T-helper 17 cell (primary cell): ENCODE measurements at regions not wholly inside any gene's neighbourhood (a gene's known extent, or its start where the extent isn't known, plus 50 kb on each side); places are given as distances from the start of the nearest gene placed in this dataset.
A peak's percentile ranks its signal among the peaks of the same experiment; 100 is the strongest.
"Not testable (repeated sequence)": the region's sequence is repeated elsewhere in the genome, so short reads cannot be mapped to it uniquely, and the experiment has no call there.

ENCODE experiments used
- ATAC-seq: fragments of 150-1000 bp; cut with Tn5 transposase; 2 replicates; pipeline ENCODE4 v1.10.0; 2021; ENCODE audit warnings: mild to moderate bottlenecking, moderate library complexity
- DNase-seq, 3 donors: peaks; one replicate each; pipeline versions ENCODE4 v3.0.0 to v3.0.0-alpha.2; 2020 to 2021
- H3K9me3 ChIP-seq: one replicate; pipeline ENCODE4 v1.7.0; 2013; ENCODE audit warnings: low read length, mild to moderate bottlenecking; ENCODE audit not compliant: control insufficient read depth, poor library complexity, severe bottlenecking
- H3K27ac Mint-ChIP-seq: one replicate; pipeline ENCODE4 v1.8.0; 2022; ENCODE audit warnings: mild to moderate bottlenecking, moderate library complexity, mixed read lengths
- H3K27me3 Mint-ChIP-seq: one replicate; pipeline ENCODE4 v1.8.0; 2022; ENCODE audit warnings: mixed read lengths
- H3K36me3 Mint-ChIP-seq: one replicate; pipeline ENCODE4 v1.8.0; 2022; ENCODE audit warnings: low read depth, mixed read lengths
- H3K4me1 Mint-ChIP-seq: one replicate; pipeline ENCODE4 v1.8.0; 2022; ENCODE audit warnings: mild to moderate bottlenecking, mixed read lengths
- H3K4me3 Mint-ChIP-seq: one replicate; pipeline ENCODE4 v1.8.0; 2022; ENCODE audit warnings: mild to moderate bottlenecking, moderate library complexity, mixed read lengths

- no peak for ATAC-seq
- Mint-ChIP-seq H3K36me3 (no peaks in the 10 kb centered on the region), H3K4me3 (no peak overlapping the region)
Measured at GRCh38 chr18:28334516-28334915, 157.6 kb upstream of the CDH2 start.

GRCh38 chr18:28332071-28332470, 155.1 kb upstream of the CDH2 start:
- Mint-ChIP-seq H3K27ac (no peak overlapping the region), H3K4me3 (no peak overlapping the region), H3K36me3 (no peaks in the 10 kb centered on the region), H3K27me3 (no peaks in the 10 kb centered on the region), H3K4me1 (no peaks in the 10 kb centered on the region)
- no peaks in the 10 kb centered on the region for H3K9me3 ChIP-seq
- ATAC-seq (no peak), DNase-seq (no peak)

More at GRCh38 chr18:28334516-28334915, 157.6 kb upstream of the CDH2 start:
- Mint-ChIP-seq H3K27me3 (no peaks in the 10 kb centered on the region), H3K27ac (no peak overlapping the region), H3K4me1 (no peaks in the 10 kb centered on the region)
- H3K9me3 ChIP-seq = no peaks in the 10 kb centered on the region
- DNase-seq = no peak

GRCh38 chr18:28331551-28331950, 154.6 kb upstream of the CDH2 start:
- no peak overlapping the region for H3K4me3 Mint-ChIP-seq
- no peak overlapping the region for H3K27ac Mint-ChIP-seq
- no peaks in the 10 kb centered on the region for H3K27me3 Mint-ChIP-seq
- DNase-seq = no peak
- no peaks in the 10 kb centered on the region for H3K36me3 Mint-ChIP-seq
- H3K4me1 Mint-ChIP-seq = no peaks in the 10 kb centered on the region
- no peak for ATAC-seq
- no peaks in the 10 kb centered on the region for H3K9me3 ChIP-seq

GRCh38 chr18:28313602-28314001, 136.7 kb upstream of the CDH2 start:
- H3K36me3 Mint-ChIP-seq = no peaks in the 10 kb centered on the region
- H3K4me1 Mint-ChIP-seq = no peaks in the 10 kb centered on the region
- H3K27ac Mint-ChIP-seq = no peak overlapping the region
- H3K4me3 Mint-ChIP-seq = no peak overlapping the region
- H3K9me3 ChIP-seq = no peaks in the 10 kb centered on the region
- no peaks in the 10 kb centered on the region for H3K27me3 Mint-ChIP-seq
- ATAC-seq (no peak), DNase-seq (no peak)

GRCh38 chr18:28288784-28289183, 111.9 kb upstream of the CDH2 start:
- ATAC-seq = no peak

GRCh38 chr18:28287146-28287545, 110.2 kb upstream of the CDH2 start:
- Mint-ChIP-seq H3K4me1 (no peaks in the 10 kb centered on the region), H3K27me3 (no peaks in the 10 kb centered on the region), H3K4me3 (no peak overlapping the region), H3K36me3 (no peaks in the 10 kb centered on the region), H3K27ac (no peak overlapping the region)
- no peaks in the 10 kb centered on the region for H3K9me3 ChIP-seq
- no peak for ATAC-seq
- no peak for DNase-seq

More at GRCh38 chr18:28288784-28289183, 111.9 kb upstream of the CDH2 start:
- H3K4me1 Mint-ChIP-seq = no peaks in the 10 kb centered on the region
- H3K27me3 Mint-ChIP-seq = no peaks in the 10 kb centered on the region
- H3K9me3 ChIP-seq = no peaks in the 10 kb centered on the region
- H3K27ac Mint-ChIP-seq = no peak overlapping the region
- no peak for DNase-seq
- H3K36me3 Mint-ChIP-seq = no peaks in the 10 kb centered on the region
- no peak overlapping the region for H3K4me3 Mint-ChIP-seq

GRCh38 chr18:28284132-28284531, 107.2 kb upstream of the CDH2 start:
- Mint-ChIP-seq H3K4me1 (no peaks in the 10 kb centered on the region), H3K4me3 (no peak overlapping the region), H3K36me3 (no peaks in the 10 kb centered on the region), H3K27ac (no peak overlapping the region), H3K27me3 (no peaks in the 10 kb centered on the region)
- ATAC-seq (no peak), DNase-seq (no peak)
- H3K9me3 ChIP-seq = no peaks in the 10 kb centered on the region

GRCh38 chr18:28281400-28281799, 104.5 kb upstream of the CDH2 start:
- no peak overlapping the region for H3K4me3 Mint-ChIP-seq
- ATAC-seq (no peak), DNase-seq (no peak)
- no peaks in the 10 kb centered on the region for H3K27me3 Mint-ChIP-seq
- no peaks in the 10 kb centered on the region for H3K9me3 ChIP-seq
- no peaks in the 10 kb centered on the region for H3K36me3 Mint-ChIP-seq
- no peaks in the 10 kb centered on the region for H3K4me1 Mint-ChIP-seq
- no peak overlapping the region for H3K27ac Mint-ChIP-seq

GRCh38 chr18:28269750-28270149, 92.8 kb upstream of the CDH2 start:
- no peak for DNase-seq
- Mint-ChIP-seq H3K36me3 (no peaks in the 10 kb centered on the region), H3K27me3 (no peaks in the 10 kb centered on the region), H3K4me3 (no peak overlapping the region), H3K4me1 (no peaks in the 10 kb centered on the region), H3K27ac (no peak overlapping the region)
- ATAC-seq = no peak
- H3K9me3 ChIP-seq = no peaks in the 10 kb centered on the region

- Mint-ChIP-seq H3K4me3 (no peak overlapping the region), H3K36me3 (no peaks in the 10 kb centered on the region), H3K4me1 (no peaks in the 10 kb centered on the region), H3K27ac (no peak overlapping the region), H3K27me3 (no peaks in the 10 kb centered on the region)
- no peaks in the 10 kb centered on the region for H3K9me3 ChIP-seq
- DNase-seq (no peak), ATAC-seq (no peak)
Measured at GRCh38 chr18:28267878-28268625, 91.1 kb upstream of the CDH2 start.

GRCh38 chr18:28267276-28267675, 90.3 kb upstream of the CDH2 start:
- no peak for DNase-seq
- ATAC-seq = no peak
- H3K27me3 Mint-ChIP-seq = no peaks in the 10 kb centered on the region
- H3K27ac Mint-ChIP-seq = no peak overlapping the region
- H3K4me1 Mint-ChIP-seq = no peaks in the 10 kb centered on the region
- H3K36me3 Mint-ChIP-seq = no peaks in the 10 kb centered on the region
- no peaks in the 10 kb centered on the region for H3K9me3 ChIP-seq
- H3K4me3 Mint-ChIP-seq = no peak overlapping the region

- DNase-seq (no peak), ATAC-seq (no peak)
- H3K9me3 ChIP-seq = no peaks in the 10 kb centered on the region
- Mint-ChIP-seq H3K36me3 (no peaks in the 10 kb centered on the region), H3K27ac (no peak overlapping the region), H3K27me3 (no peaks in the 10 kb centered on the region), H3K4me1 (no peaks in the 10 kb centered on the region), H3K4me3 (no peak overlapping the region)
Measured at GRCh38 chr18:28256166-28256565, 79.2 kb upstream of the CDH2 start.

- Mint-ChIP-seq H3K27me3 (no peaks in the 10 kb centered on the region), H3K36me3 (no peaks in the 10 kb centered on the region), H3K27ac (no peak overlapping the region), H3K4me1 (no peaks in the 10 kb centered on the region), H3K4me3 (no peak overlapping the region)
- ATAC-seq (no peak), DNase-seq (no peak)
- no peaks in the 10 kb centered on the region for H3K9me3 ChIP-seq
Measured at GRCh38 chr18:28248653-28249052, 71.7 kb upstream of the CDH2 start.

GRCh38 chr18:28240626-28241025, 63.7 kb upstream of the CDH2 start:
- H3K9me3 ChIP-seq, H3K36me3 Mint-ChIP-seq, DNase-seq, ATAC-seq, H3K4me1 Mint-ChIP-seq, H3K27ac Mint-ChIP-seq, H3K27me3 Mint-ChIP-seq: not testable (repeated sequence)
- peak overlapping the region; percentile 80 for H3K4me3 Mint-ChIP-seq
